ENCODE measurements at regions not wholly inside any gene's neighbourhood (a gene's known extent, or its start where the extent isn't known, plus 50 kb on each side); places are given as distances from the start of the nearest gene placed in this dataset.

DNA sequence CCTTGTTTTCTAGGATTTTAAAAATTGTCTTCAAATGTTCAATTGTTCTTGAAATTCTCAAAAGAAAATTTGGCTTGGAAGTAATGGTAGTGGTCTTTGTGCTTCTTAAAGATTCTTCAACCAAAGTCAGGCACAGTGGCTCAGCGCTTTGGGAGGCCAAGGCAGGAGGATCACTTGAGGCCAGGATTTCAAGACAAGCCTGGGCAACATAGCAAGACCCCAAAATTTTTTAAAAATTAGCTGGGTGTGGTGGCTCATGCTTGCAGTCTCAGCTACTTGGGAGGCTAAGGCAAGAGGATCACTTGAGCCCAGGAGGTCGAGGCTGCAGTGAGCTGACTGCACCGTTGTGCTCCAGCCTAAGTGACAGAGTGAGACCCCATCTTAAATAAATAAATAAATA lies 153.5 kb upstream of the ZNF507 start:
- Histone ChIP-seq H3K27me3 (no peaks in the 10 kb centered on the region), H3K4me1 (no peaks in the 10 kb centered on the region), H3K4me3 (no peak overlapping the region), H3K36me3 (no peaks in the 10 kb centered on the region), H3K9ac (ENCODE audit: low read depth in 2 of 2, low read length in 2 of 2) (no peak overlapping the region), H3K9me3 (no peaks in the 10 kb centered on the region), H3K27ac (no peak overlapping the region)
- DNase-seq: no peak
- TF ChIP-seq, protein P1, sequence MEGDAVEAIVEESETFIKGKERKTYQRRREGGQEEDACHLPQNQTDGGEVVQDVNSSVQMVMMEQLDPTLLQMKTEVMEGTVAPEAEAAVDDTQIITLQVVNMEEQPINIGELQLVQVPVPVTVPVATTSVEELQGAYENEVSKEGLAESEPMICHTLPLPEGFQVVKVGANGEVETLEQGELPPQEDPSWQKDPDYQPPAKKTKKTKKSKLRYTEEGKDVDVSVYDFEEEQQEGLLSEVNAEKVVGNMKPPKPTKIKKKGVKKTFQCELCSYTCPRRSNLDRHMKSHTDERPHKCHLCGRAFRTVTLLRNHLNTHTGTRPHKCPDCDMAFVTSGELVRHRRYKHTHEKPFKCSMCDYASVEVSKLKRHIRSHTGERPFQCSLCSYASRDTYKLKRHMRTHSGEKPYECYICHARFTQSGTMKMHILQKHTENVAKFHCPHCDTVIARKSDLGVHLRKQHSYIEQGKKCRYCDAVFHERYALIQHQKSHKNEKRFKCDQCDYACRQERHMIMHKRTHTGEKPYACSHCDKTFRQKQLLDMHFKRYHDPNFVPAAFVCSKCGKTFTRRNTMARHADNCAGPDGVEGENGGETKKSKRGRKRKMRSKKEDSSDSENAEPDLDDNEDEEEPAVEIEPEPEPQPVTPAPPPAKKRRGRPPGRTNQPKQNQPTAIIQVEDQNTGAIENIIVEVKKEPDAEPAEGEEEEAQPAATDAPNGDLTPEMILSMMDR (IDR thresholded peaks at IDR 0.05): no peak
- intact Hi-C loops (cut with DNase I): no loop called here

DNA sequence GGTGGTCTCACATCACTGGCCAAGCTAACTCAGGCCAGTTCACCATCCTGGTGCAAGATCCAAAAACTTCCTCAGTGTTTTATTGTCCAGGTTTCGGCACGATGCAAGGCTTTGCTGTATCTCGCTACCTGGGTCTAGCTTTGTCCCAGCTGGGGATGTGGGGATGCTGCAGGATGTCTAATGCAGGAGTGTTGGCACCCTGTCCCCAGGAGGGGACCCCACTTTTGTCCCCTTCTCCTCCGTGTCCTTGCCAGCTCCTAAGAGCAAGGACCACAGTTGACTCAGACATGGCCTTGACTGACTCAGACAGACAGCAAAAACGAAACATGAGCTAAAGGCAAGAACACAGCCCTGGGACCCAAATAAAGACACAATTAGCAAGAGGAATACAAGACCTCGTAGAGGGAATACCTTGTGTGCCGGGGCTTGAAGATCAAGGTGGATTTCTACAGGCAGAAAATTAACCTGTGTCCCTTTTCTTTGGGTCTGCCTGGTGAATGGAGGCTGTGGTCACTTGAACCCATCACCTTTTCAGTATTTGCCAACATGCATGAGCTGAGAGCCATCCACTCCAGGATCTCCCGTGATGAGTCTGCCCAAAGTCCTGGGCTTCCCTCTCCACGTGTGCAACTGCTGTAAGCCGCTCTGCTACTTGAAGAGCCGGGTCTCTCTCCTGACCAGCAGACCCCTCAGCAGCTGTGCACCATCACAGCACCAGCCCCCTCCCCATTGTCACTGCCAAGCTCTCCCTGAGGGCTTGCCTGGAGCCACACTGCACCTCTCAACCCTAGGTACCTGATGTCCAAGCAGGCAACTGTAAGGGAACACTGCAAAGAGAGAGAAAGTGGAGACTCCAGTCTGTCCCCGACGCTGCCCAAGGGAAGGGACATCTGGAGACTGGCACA lies 149.5 kb upstream of the ZNF507 start:
- DNase-seq: no peak
- TF ChIP-seq, protein P1 (IDR thresholded peaks at IDR 0.05): no peak
- H3K27me3 ChIP-seq: no peaks in the 10 kb centered on the region
- no peaks in the 10 kb centered on the region for H3K9me3 ChIP-seq
- intact Hi-C loops (cut with DNase I): no loop called here
- no peak overlapping the region for H3K27ac ChIP-seq
- no peak overlapping the region for H3K4me3 ChIP-seq
- H3K36me3 ChIP-seq: no peaks in the 10 kb centered on the region
- no peaks in the 10 kb centered on the region for H3K4me1 ChIP-seq
- H3K9ac ChIP-seq (ENCODE audit: low read depth in 2 of 2, low read length in 2 of 2): no peak overlapping the region

DNA sequence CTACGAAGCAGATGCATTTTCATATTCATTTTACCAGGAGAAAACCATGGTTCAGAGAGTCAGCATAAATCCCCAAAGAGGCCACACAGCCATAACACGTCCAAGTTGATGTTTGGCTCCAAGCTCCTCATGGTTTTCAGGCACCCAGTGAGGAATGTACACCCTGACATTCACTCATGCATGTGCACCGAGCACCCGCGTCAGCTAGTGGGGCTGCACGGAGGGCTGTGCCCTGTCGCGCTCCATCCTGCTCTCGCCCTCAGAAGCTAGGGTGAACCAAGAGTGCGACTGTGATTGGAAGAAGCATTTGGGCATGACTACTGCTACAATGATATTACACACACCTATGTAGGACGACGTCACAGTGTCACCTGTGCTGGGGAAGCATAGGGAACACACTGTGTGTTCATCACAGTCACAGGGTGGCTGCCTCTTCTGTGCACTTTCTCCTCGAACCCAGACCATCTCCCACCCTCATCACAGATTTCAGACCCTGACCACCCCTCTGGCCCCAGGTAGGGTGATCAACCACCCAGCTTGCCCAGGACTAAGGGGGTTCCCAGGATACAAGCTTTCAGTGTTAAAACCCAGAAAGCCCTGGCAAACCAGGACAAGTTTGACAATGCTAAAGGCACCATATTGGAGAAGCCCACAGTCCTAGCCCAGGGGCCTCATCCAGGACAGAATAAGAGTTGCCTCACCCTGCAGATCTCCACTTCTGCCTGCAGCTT lies 148.6 kb upstream of the ZNF507 start:
- DNase-seq: peak; percentile 2
- H3K4me1 ChIP-seq: no peaks in the 10 kb centered on the region
- H3K4me3 ChIP-seq: no peak overlapping the region
- intact Hi-C loops (cut with DNase I): no loop called here
- H3K9me3 ChIP-seq: no peaks in the 10 kb centered on the region
- TF ChIP-seq, protein P1 (IDR thresholded peaks at IDR 0.05): no peak
- H3K36me3 ChIP-seq: no peaks in the 10 kb centered on the region
- H3K27ac ChIP-seq: no peak overlapping the region
- H3K27me3 ChIP-seq: no peaks in the 10 kb centered on the region
- no peak overlapping the region for H3K9ac ChIP-seq (ENCODE audit: low read depth in 2 of 2, low read length in 2 of 2)

DNA sequence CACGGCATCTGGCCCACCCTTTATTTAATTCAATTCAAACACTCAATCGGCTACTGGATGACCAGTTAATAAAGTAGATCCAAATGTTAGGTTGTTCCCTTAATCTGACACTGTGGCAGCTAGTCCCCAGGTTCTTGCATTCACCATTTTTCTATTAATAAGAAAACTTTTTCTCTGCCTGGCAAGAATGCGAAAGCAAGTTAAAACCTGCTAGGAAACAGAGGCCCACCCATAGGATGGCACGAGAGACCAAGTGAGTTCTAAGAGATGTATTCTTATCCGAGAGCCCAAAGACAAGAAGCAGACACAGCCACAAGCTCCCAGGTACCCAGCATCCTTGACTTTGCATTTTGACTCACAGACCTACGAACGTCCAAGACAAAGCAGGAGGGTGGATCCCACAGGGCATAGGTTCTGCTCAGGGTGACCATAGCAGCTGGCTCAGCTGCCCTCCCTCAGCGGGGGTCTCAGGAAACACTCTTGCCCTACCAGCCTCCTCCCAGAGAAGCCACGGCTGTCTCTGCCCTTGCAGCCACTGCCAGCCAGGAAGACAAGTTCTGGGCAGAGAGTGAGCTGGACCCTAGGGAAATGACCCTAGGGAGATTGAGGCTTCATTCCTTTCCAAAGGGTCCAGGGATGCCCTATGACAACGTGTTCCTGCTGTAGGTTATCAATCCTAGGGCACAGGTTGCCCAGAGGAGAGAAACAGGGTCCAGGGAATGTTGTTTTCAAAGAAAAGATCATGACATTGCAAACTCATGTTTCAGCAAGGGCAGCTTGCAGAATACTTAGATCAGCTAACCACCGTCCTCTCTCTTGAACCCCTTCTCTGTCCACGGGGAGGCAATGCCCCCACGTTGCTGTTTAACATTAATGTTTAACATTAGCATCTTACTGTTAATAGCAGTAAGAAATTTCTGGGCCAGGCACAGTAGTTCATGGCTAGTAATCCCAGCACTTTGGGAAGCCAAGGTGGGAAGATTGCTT lies 147.2 kb upstream of the ZNF507 start:
- Histone ChIP-seq H3K4me1 (no peaks in the 10 kb centered on the region), H3K9me3 (no peaks in the 10 kb centered on the region), H3K27ac (no peak overlapping the region), H3K27me3 (no peaks in the 10 kb centered on the region), H3K36me3 (no peaks in the 10 kb centered on the region), H3K4me3 (no peak overlapping the region), H3K9ac (ENCODE audit: low read depth in 2 of 2, low read length in 2 of 2) (no peak overlapping the region)
- intact Hi-C loops (cut with DNase I): no loop called here
- TF ChIP-seq, protein P1 (IDR thresholded peaks at IDR 0.05): no peak
- DNase-seq: no peak

DNA sequence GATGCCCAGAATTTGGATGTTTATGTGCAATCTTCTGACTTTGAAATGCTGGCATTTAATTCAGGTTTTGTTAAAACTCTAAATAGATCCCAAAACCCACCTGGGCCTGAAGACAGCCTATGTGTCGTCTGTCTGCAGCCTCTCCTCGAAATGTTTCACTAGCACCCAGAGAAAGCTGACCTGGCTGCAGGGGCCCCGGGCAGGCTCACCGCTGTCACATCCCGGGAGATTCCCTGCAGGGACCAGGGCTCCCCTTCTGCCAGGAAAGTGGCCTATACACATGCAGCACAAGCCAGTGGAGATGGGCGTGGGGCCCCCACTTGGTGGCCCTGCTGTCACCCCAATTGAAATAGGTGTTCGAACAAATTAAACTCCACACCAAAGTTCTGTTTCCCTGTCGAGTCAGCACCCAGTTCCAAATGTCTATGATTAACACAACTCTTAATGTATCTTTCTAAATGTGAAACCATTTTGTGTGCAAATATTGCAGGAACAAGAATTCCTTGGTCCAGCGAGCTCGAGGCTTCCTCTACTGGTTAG lies 145.8 kb upstream of the ZNF507 start:
- Histone ChIP-seq H3K4me1 (no peaks in the 10 kb centered on the region), H3K27ac (no peak overlapping the region), H3K36me3 (no peaks in the 10 kb centered on the region), H3K4me3 (no peak overlapping the region), H3K27me3 (no peaks in the 10 kb centered on the region), H3K9me3 (no peaks in the 10 kb centered on the region), H3K9ac (ENCODE audit: low read depth in 2 of 2, low read length in 2 of 2) (no peak overlapping the region)
- TF ChIP-seq, protein P1 (IDR thresholded peaks at IDR 0.05): no peak
- DNase-seq: no peak
- intact Hi-C loops (cut with DNase I): no loop called here
